Caco-2 (cell line): ENCODE measurements at regions not wholly inside any gene's neighbourhood (a gene's known extent, or its start where the extent isn't known, plus 50 kb on each side); places are given as distances from the start of the nearest gene placed in this dataset.

Source experiments
- BruUV-seq: library from RNA; stranded (reverse); fragments of 400-500 nt; replicated peaks from 2 replicates; lab custom pipeline; 2021; lab: Mats Ljungman, UMichigan
- CTCF ChIA-PET: fragments of 300-600 bp; sonication (Branson Sonifier 250); formaldehyde crosslinking; loops from one replicate; lab custom pipeline; 2022; ENCODE audit warnings: antibody characterized with exemption; lab: Charles Lee
- POLR2A ChIA-PET: fragments of 300-600 bp; sonication (Branson Sonifier 250); formaldehyde crosslinking; loops from one replicate; lab custom pipeline; 2022; ENCODE audit warnings: antibody characterized with exemption; lab: Charles Lee
- DNase-seq, 2 experiments: peaks; one replicate each; pipeline versions ENCODE4 v3.0.0 to v3.0.0-alpha.2; 2020 to 2022
- H3K27me3 ChIP-seq: replicated peaks from 2 replicates; pipeline ENCODE4 v1.6.0; 2011; ENCODE audit warnings: low read length; ENCODE audit not compliant: control insufficient read depth, insufficient read depth
- H3K36me3 ChIP-seq: 2 replicates; pipeline ENCODE4 v1.5.1; 2011; ENCODE audit warnings: low read length; ENCODE audit not compliant: control insufficient read depth, insufficient read depth
- H3K4me1 ChIP-seq: fragments of 250-450 bp; sonication (Bioruptor Pico); 2 replicates; pipeline ENCODE4 v1.5.1; 2020; ENCODE audit warnings: mild to moderate bottlenecking
- H3K4me3 ChIP-seq: 2 replicates; pipeline ENCODE4 v1.5.1; 2011; ENCODE audit warnings: low read depth, mild to moderate bottlenecking, control low read depth, low read length
- H3K9me3 ChIP-seq: fragments of 250-450 bp; sonication (Bioruptor Pico); 2 replicates; pipeline ENCODE4 v1.5.1; 2020; ENCODE audit warnings: mild to moderate bottlenecking, moderate library complexity
- H3K27ac Mint-ChIP-seq: one replicate; pipeline ENCODE4 v1.8.0; 2022; ENCODE audit warnings: mixed read lengths; ENCODE audit not compliant: unreplicated experiment
- H3K27me3 Mint-ChIP-seq: one replicate; pipeline ENCODE4 v1.8.0; 2022; ENCODE audit warnings: mixed read lengths; ENCODE audit not compliant: insufficient read depth, unreplicated experiment
- H3K36me3 Mint-ChIP-seq: one replicate; pipeline ENCODE4 v1.8.0; 2022; ENCODE audit warnings: mild to moderate bottlenecking, mixed read lengths; ENCODE audit not compliant: insufficient read depth, unreplicated experiment
- H3K4me1 Mint-ChIP-seq: one replicate; pipeline ENCODE4 v1.8.0; 2022; ENCODE audit warnings: low read depth, mixed read lengths; ENCODE audit not compliant: unreplicated experiment
- H3K4me3 Mint-ChIP-seq: one replicate; pipeline ENCODE4 v1.8.0; 2022; ENCODE audit warnings: mild to moderate bottlenecking, moderate library complexity, mixed read lengths; ENCODE audit not compliant: unreplicated experiment
- H3K9me3 Mint-ChIP-seq: one replicate; pipeline ENCODE4 v1.8.0; 2022; ENCODE audit warnings: mixed read lengths; ENCODE audit not compliant: unreplicated experiment
- CTCF ChIP-seq, 2 experiments: fragments of 200-600 bp in 1 of 2; IDR thresholded peaks; 1 replicate in 1 of 2; 2 replicates in 1 of 2; pipeline versions ENCODE4 v1.5.1 to v1.8.0; 2011 to 2022; ENCODE audit warnings: antibody characterized with exemption in 1 of 2, control low read depth in 1 of 2, inconsistent platforms in 1 of 2, low read depth in 1 of 2, low read length in 1 of 2, mild to moderate bottlenecking in 1 of 2, moderate library complexity in 1 of 2; ENCODE audit not compliant: insufficient read depth in 1 of 2, severe bottlenecking in 1 of 2, unreplicated experiment in 1 of 2
- intact Hi-C: fragments of 100-400 bp; cut with micrococcal nuclease; formaldehyde crosslinking; loops from one replicate; pipeline ENCODE4 v1.10.0; 2022; ENCODE audit not compliant: unreplicated experiment

- Histone ChIP-seq H3K9me3 (0 out of 2 replicates have a peak, but pooled peaks cover 8% of the 10 kb centered on the region), H3K36me3 (no peaks in the 10 kb centered on the region), H3K4me1 (no peaks in the 10 kb centered on the region), H3K27me3 (no peaks in the 10 kb centered on the region), H3K4me3 (no peak overlapping the region)
- BruUV-seq, result no TSS peak
- Mint-ChIP-seq H3K4me1 (no peaks in the 10 kb centered on the region), H3K4me3 (no peak overlapping the region), H3K27ac (no peak overlapping the region), H3K27me3 (no peaks in the 10 kb centered on the region), H3K9me3 (peaks cover 9% of the 10 kb centered on the region), H3K36me3 (no peaks in the 10 kb centered on the region)
- ChIA-PET CTCF (no interaction called here), POLR2A (no interaction called here)
- TF ChIP-seq CTCF (IDR thresholded peaks at IDR 0.05; ENCODE audit: insufficient read depth in 1 of 2, low read depth in 1 of 2, low read length in 1 of 2, severe bottlenecking in 1 of 2, unreplicated experiment in 1 of 2), result no peak
- DNase-seq, result no peak
- intact Hi-C loops, result no loop called here
These were observed 105.4 kb downstream of the CASP12 start for GRCh38 chr11:104792861-104793260.

GRCh38 chr11:104791896-104792295 lies 106.4 kb downstream of the CASP12 start:
- H3K4me1 ChIP-seq, result no peaks in the 10 kb centered on the region
- no peaks in the 10 kb centered on the region for H3K36me3 Mint-ChIP-seq
- H3K36me3 ChIP-seq, result no peaks in the 10 kb centered on the region
- no peak for TF ChIP-seq CTCF (IDR thresholded peaks at IDR 0.05; ENCODE audit: insufficient read depth in 1 of 2, low read depth in 1 of 2, low read length in 1 of 2, severe bottlenecking in 1 of 2, unreplicated experiment in 1 of 2)
- ChIA-PET CTCF (no interaction called here), POLR2A (no interaction called here)
- DNase-seq, result no peak
- H3K4me1 Mint-ChIP-seq, result no peaks in the 10 kb centered on the region
- no peaks in the 10 kb centered on the region for H3K27me3 Mint-ChIP-seq
- no peak overlapping the region for H3K4me3 Mint-ChIP-seq
- no TSS peak for BruUV-seq
- no peak overlapping the region for H3K4me3 ChIP-seq
- H3K27me3 ChIP-seq, result no peaks in the 10 kb centered on the region
- peaks cover 9% of the 10 kb centered on the region for H3K9me3 Mint-ChIP-seq
- intact Hi-C loops, result no loop called here
- no peak overlapping the region for H3K27ac Mint-ChIP-seq
- H3K9me3 ChIP-seq, result 0 out of 2 replicates have a peak, but pooled peaks cover 8% of the 10 kb centered on the region

GRCh38 chr11:104784684-104785460 lies 113.4 kb downstream of the CASP12 start:
- ChIA-PET POLR2A (no interaction called here), CTCF (no interaction called here)
- no peaks in the 10 kb centered on the region for H3K4me1 Mint-ChIP-seq
- peaks cover 10% of the 10 kb centered on the region for H3K9me3 Mint-ChIP-seq
- intact Hi-C loops, result no loop called here
- Histone ChIP-seq H3K27me3 (no peaks in the 10 kb centered on the region), H3K4me1 (no peaks in the 10 kb centered on the region), H3K36me3 (no peaks in the 10 kb centered on the region), H3K9me3 (no peaks in the 10 kb centered on the region; the same call in 1 of the 2 replicates), H3K4me3 (no peak overlapping the region)
- TF ChIP-seq CTCF (IDR thresholded peaks at IDR 0.05; ENCODE audit: insufficient read depth in 1 of 2, low read depth in 1 of 2, low read length in 1 of 2, severe bottlenecking in 1 of 2, unreplicated experiment in 1 of 2), result no peak
- H3K4me3 Mint-ChIP-seq, result no peak overlapping the region
- no TSS peak for BruUV-seq
- no peak for DNase-seq
- H3K27me3 Mint-ChIP-seq, result no peaks in the 10 kb centered on the region
- no peak overlapping the region for H3K27ac Mint-ChIP-seq
- no peaks in the 10 kb centered on the region for H3K36me3 Mint-ChIP-seq
